Stomach (tissue), 4 donors: ENCODE measurements at regions not wholly inside any gene's neighbourhood (a gene's known extent, or its start where the extent isn't known, plus 50 kb on each side); places are given as distances from the start of the nearest gene placed in this dataset.

Experiments used
- CTCF ChIP-seq, 7 experiments: fragments of 450-650 bp in 4 of 7; fragments of 200-600 bp in 3 of 7; sonication (generic) in 3 of 7; IDR thresholded peaks; one replicate each; pipeline ENCODE4 v1.5.1; 2016 to 2019; ENCODE audit warnings: antibody characterized with exemption in 7 of 7, control low read depth in 2 of 7, mild to moderate bottlenecking in 1 of 7
- EP300 ChIP-seq: sonication (generic); formaldehyde crosslinking; IDR thresholded peaks from one replicate; pipeline ENCODE4 v1.6.1; 2017; ENCODE audit warnings: antibody characterized with exemption
- POLR2A ChIP-seq, 4 donors: fragments of 450-650 bp; IDR thresholded peaks; one replicate each; pipeline ENCODE4 v1.6.1; 2016; ENCODE audit warnings: antibody characterized with exemption in 4 of 4, control low read depth in 2 of 4, mild to moderate bottlenecking in 1 of 4, moderate library complexity in 1 of 4
- POLR2AphosphoS5 ChIP-seq, 3 donors: sonication (generic); formaldehyde crosslinking; IDR thresholded peaks; one replicate each; pipeline ENCODE4 v1.6.1; 2016; ENCODE audit warnings: antibody characterized with exemption in 3 of 3

- no peak for TF ChIP-seq CTCF (IDR thresholded peaks at IDR 0.05)
- no peak for TF ChIP-seq POLR2A (IDR thresholded peaks at IDR 0.05)
- TF ChIP-seq EP300, result no peak
- no peak for TF ChIP-seq POLR2AphosphoS5 (IDR thresholded peaks at IDR 0.05)
Observed at GRCh38 chr21:38894899-38895298, 89.2 kb downstream of the ETS2 start.
